ENCODE measurements at regions not wholly inside any gene's neighbourhood (a gene's known extent, or its start where the extent isn't known, plus 50 kb on each side); places are given as distances from the start of the nearest gene placed in this dataset.
"Not testable (repeated sequence)": the region's sequence is repeated elsewhere in the genome, so short reads cannot be mapped to it uniquely, and the experiment has no call there.

GRCh38 chr6:76849274-76849970 lies 613.9 kb downstream of the HTR1B start:
- DNase-seq (ENCODE audit: low read depth): not testable (repeated sequence)

GRCh38 chr6:76843054-76843822 lies 620.1 kb downstream of the HTR1B start:
- DNase-seq (ENCODE audit: low read depth): no peak

DNA sequence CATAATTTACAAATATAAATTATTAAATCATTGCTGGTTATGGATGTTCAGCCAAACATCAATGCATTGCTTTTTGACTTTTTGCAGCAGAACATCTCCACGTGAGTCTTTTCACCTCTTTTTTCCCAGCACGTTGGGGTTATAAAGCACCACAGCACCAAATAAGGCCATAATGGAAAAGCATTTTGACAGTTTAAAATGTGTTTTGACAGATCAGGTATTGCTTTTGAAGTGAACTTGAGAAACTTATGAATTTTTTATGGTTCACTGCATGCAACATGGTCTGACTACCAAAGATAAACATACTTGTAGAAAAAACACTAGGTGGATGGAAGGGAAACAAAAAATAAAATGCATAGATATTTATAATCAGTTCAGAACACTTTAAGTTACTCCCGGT lies 622.4 kb downstream of the HTR1B start:
- no peak for DNase-seq (ENCODE audit: low read depth)

GRCh38 chr6:76840041-76840745 lies 623.1 kb downstream of the HTR1B start:
- DNase-seq (ENCODE audit: low read depth): no peak

DNA sequence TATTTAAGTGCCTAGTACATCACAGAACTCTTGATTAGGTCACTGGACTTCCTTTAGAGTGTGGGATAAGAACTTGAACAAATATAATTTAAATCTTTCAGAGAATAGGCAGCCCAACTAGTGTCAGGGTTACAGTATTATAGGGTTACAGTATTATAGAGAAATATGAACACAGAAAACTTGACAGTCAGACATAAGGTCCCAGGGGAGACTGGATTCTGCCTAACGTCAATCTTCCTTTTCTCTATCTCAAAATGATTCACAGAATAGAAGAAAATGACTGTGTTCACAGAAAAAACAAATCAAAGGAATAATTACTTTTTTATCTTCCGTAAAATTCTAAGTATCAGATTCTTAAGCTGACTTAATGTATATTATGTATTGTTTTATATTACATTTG lies 623.8 kb downstream of the HTR1B start:
- no peak for DNase-seq (ENCODE audit: low read depth)

- no peak for DNase-seq (ENCODE audit: low read depth)
Measured at GRCh38 chr6:76837564-76837963, 625.7 kb downstream of the HTR1B start.

DNA sequence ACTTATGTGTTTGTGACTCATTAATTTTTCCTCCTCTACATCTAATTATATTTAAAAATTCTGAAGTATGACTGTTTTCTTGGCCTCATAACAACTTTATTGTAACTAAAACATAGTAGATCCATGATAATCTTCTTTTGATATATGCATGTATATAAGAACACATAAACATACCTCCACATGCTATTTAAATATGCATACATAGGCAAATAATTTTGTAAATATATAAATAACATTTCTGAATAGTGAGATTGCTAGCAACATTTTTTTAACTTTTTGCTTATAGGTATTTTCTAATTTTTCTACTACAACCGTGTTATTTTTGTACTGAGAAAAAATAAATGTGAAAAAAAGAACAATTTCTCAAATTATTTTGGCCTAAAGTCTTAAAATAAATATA lies 627.6 kb downstream of the HTR1B start:
- DNase-seq (ENCODE audit: low read depth): no peak

GRCh38 chr6:76835293-76835692 lies 628.0 kb downstream of the HTR1B start:
- no peak for DNase-seq (ENCODE audit: low read depth)

GRCh38 chr6:76834399-76834798 lies 628.9 kb downstream of the HTR1B start:
- DNase-seq (ENCODE audit: low read depth): no peak

GRCh38 chr6:76831299-76831698 lies 632.0 kb downstream of the HTR1B start:
- DNase-seq (ENCODE audit: low read depth): no peak

DNA sequence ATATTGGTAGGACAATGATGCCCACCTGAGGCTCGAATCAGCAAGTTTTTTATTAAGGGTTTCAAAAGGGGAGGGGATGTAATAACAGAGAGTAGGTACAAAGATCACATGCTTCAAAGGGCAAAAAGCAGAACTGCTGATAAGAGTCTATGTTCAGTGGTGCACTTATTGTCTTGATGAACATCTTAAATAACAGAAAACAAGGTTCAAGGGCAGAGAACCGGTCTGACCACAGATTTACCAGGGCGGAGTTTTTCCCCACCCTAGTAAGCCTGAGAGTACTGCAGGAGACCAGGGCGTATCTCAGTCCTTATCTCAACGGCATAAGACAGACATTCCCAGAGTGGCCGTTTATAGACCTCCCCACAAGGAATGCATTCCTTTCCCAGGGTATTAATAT lies 639.7 kb downstream of the HTR1B start:
- not testable (repeated sequence) for DNase-seq (ENCODE audit: low read depth)

DNA sequence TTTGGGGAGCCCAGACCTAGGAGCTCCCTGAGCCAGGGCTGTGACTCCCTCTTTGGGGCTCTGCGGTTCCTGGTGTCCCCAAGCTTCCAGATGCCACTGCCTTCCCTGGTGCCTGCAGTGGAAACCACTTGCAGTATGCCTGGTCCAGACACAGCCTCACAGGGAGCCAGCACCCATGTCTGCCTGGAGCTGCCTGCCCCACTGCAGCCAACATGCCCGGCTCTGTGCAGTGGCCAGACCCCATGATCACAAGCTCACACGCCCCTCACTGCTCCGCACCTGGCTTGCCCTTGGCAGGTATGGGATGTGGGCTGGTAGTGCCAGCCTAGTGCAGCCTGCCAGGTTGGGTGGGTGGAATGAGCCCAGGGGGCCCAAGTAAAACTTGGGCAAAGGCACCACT lies 644.8 kb downstream of the HTR1B start:
- DNase-seq (ENCODE audit: low read depth): no peak

DNA sequence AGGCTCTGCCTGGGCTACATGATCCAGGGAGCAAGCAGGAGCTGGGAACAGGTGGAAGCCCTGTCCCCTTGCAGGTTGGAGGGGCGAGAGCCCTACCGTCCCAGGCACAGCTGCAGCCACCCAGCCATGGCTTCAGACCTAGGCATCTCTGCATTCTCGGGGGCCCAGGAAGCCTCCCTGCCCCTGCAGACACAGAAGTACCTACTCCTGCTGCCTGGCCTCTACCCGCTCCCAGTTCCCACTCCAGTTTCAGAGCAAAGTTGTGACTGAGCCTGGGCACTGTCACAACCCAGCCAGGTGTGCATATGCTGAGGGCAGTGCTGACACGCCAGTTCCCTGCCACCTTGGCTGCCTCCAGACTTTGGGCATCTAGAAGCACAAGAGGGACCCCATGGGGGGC lies 645.9 kb downstream of the HTR1B start:
- DNase-seq (ENCODE audit: low read depth): no peak

DNA sequence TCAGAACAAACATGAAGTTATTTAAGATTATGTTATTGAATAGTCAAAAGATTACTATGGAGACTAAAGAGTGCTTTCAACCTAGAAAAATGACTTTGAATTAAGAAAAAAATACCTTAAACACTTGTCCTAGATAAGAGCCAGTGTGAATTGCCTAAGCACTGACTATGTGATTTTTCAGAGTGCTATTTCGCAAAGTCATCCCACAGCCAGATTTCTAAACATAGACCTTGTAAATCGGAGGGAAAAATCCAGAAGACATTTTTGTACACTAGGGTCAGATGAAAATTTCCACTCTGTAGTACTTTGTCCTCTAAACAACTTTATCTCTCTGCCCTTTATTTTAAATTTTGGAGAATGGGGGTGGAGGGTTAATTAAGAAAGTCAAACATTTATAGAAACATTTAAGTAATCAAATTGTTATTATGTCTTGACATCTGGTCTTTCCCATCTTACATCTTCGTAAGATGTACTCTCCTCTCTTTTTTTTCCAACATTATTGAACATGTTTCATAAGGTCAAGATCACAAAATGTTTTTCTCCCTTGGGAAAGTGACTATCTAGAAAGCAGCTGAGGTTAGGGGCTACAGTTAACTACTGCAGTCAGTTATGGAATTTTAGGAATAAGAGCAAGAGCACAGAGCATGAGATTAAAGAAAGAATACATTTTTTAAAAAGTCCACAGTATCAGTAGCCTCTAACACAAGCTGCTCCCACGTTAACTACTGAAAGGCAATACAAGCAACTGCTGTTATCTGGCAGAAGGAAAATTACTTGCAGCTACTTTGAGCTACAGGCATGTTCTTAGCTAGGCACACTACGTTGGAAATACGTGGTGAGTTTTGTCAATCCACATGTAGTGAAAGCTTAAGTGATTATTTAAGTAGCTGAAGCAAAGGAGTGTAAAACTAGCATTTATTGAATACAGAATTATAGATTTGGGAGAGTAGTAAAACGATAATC lies 648.5 kb downstream of the HTR1B start:
- peak; percentile 11 for DNase-seq (ENCODE audit: low read depth)

GRCh38 chr6:76810286-76810685 lies 653.0 kb downstream of the HTR1B start:
- DNase-seq (ENCODE audit: low read depth): no peak

DNA sequence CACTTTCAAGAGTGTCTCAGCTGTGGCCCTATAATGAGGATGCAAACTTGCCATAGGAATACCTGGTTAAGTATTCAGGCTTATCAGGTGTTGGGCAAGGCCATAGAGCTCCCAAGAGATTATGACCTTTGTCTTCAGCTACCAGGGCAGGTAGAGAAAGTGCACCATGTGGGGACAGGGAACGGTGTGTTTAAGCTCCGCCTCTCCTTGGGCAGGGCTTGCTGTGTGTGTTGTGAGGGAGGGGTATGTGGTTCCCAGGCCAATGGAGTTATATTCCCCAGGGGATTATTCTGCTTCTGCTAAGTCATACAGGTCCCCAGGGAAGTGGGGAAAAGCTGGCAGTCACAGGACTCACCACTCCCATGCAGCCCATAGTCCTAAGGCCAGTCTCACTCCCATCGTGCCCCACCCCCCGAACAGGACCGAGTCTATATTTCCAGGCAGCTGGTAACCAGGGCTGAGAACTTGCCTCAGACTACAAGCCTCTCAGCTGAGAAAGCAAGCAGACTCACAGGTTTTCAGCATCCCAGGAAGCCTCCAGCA lies 660.2 kb downstream of the HTR1B start:
- DNase-seq (ENCODE audit: low read depth): no peak

GRCh38 chr6:76792394-76792793 lies 670.9 kb downstream of the HTR1B start:
- DNase-seq (ENCODE audit: low read depth): peak; percentile 75

DNA sequence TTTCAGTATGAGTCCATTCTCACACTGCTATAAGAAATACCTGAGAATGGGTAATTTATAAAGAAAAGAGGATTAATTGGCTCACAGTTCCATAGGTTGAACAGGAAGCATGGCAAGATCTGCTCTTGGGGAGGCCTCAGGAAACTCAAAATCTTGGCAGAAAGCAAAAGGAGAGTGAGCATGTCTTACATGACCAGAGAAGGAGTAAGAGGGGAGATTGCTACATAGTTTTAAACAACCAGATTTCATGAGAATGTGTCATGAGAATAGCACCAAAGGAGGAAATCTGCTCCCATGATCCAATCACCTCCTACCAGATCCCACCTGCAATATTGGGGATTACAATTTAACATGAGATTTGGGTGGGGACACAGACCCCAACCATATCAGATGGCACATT lies 672.4 kb downstream of the HTR1B start:
- DNase-seq (ENCODE audit: low read depth): no peak

DNA sequence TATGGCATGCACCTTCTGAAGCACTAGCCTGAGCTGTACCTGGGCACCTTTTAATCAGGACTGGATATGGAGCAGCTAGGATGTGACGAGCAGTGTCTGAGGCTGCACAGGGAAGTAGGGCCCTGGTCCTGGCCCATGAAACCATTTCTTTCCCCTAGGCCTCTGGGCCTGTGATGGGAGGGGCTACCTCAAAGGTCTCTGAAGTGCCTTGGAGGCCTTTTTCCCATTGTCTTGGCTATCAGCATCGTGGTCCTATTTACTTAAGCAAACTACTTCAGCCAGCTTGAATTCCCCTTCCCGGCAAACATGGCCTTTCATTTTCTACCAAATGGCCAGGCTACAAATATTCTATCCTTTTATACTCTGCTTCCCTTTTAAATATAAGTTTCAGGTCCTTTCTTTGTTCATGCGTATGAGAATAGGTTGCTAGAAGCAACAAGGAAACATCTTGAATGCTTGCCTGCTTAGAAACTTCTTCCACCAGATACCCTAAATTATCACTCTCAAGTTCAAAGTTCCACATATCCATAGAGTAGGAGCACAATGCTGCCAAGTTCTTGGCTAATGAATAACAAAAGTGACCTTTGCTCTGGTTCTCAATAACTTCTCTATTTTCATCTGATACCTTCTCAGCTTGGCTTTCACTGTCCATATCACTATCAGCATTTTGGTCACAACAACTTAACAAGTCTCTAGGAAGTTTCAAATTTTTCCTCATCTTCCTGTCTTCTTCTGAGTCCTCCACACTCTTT lies 673.1 kb downstream of the HTR1B start:
- no peak for DNase-seq (ENCODE audit: low read depth)

- no peak for DNase-seq (ENCODE audit: low read depth)
Measured at GRCh38 chr6:76789580-76789979, 673.7 kb downstream of the HTR1B start.

Data from LHCN-M2 (cell line).